ENCODE measurements at regions not wholly inside any gene's neighbourhood (a gene's known extent, or its start where the extent isn't known, plus 50 kb on each side); places are given as distances from the start of the nearest gene placed in this dataset.

GRCh38 chr3:117184574-117184973 lies 475.0 kb downstream of the TUSC7 start:
- no peak for DNase-seq (ENCODE audit: low spot score)

GRCh38 chr3:117191245-117191644 lies 481.7 kb downstream of the TUSC7 start:
- no peak for DNase-seq (ENCODE audit: low spot score)

GRCh38 chr3:117192888-117193287 lies 483.3 kb downstream of the TUSC7 start:
- DNase-seq (ENCODE audit: low spot score), result no peak

GRCh38 chr3:117193390-117193789 lies 483.8 kb downstream of the TUSC7 start:
- DNase-seq (ENCODE audit: low spot score), result peak; percentile 50

- no peak for DNase-seq (ENCODE audit: low spot score)
Observed at GRCh38 chr3:117195034-117195433, 485.5 kb downstream of the TUSC7 start.

GRCh38 chr3:117200962-117201361 lies 491.4 kb downstream of the TUSC7 start:
- no peak for DNase-seq (ENCODE audit: low spot score)

GRCh38 chr3:117201901-117202774 lies 492.6 kb downstream of the TUSC7 start:
- no peak for DNase-seq (ENCODE audit: low spot score)

GRCh38 chr3:117217355-117217754 lies 507.8 kb downstream of the TUSC7 start:
- DNase-seq (ENCODE audit: low spot score), result no peak

GRCh38 chr3:117217760-117218316 lies 508.3 kb downstream of the TUSC7 start:
- no peak for DNase-seq (ENCODE audit: low spot score)

GRCh38 chr3:117218641-117219048 lies 509.1 kb downstream of the TUSC7 start:
- DNase-seq (ENCODE audit: low spot score), result no peak

GRCh38 chr3:117219296-117219695 lies 509.7 kb downstream of the TUSC7 start:
- DNase-seq (ENCODE audit: low spot score), result no peak

GRCh38 chr3:117226932-117227331 lies 517.4 kb downstream of the TUSC7 start:
- peak; percentile 39 for DNase-seq (ENCODE audit: low spot score)

GRCh38 chr3:117228466-117228865 lies 518.9 kb downstream of the TUSC7 start:
- no peak for DNase-seq (ENCODE audit: low spot score)

- no peak for DNase-seq (ENCODE audit: low spot score)
Observed at GRCh38 chr3:117230924-117231323, 521.3 kb downstream of the TUSC7 start.

GRCh38 chr3:117234331-117234730 lies 524.8 kb downstream of the TUSC7 start:
- no peak for DNase-seq (ENCODE audit: low spot score)

GRCh38 chr3:117235304-117235703 lies 525.7 kb downstream of the TUSC7 start:
- no peak for DNase-seq (ENCODE audit: low spot score)

- DNase-seq (ENCODE audit: low spot score), result no peak
Observed at GRCh38 chr3:117238806-117239205, 529.2 kb downstream of the TUSC7 start.

GRCh38 chr3:117243657-117244056 lies 534.1 kb downstream of the TUSC7 start:
- no peak for DNase-seq (ENCODE audit: low spot score)

GRCh38 chr3:117246771-117247555 lies 537.4 kb downstream of the TUSC7 start:
- DNase-seq (ENCODE audit: low spot score), result peak; percentile 19

GRCh38 chr3:117248153-117248552 lies 538.6 kb downstream of the TUSC7 start:
- no peak for DNase-seq (ENCODE audit: low spot score)

GRCh38 chr3:117252208-117252607 lies 542.6 kb downstream of the TUSC7 start:
- no peak for DNase-seq (ENCODE audit: low spot score)

GRCh38 chr3:117252651-117253050 lies 543.1 kb downstream of the TUSC7 start:
- no peak for DNase-seq (ENCODE audit: low spot score)

GRCh38 chr3:117253636-117254035 lies 544.1 kb downstream of the TUSC7 start:
- DNase-seq (ENCODE audit: low spot score), result no peak

Data from COLO829 (cell line).